CD4-positive, alpha-beta T cell treated with Interleukin-15 for 1 hour (primary cell): ENCODE measurements at regions not wholly inside any gene's neighbourhood (a gene's known extent, or its start where the extent isn't known, plus 50 kb on each side); places are given as distances from the start of the nearest gene placed in this dataset.

Source experiments
- DNase-seq: peaks from one replicate; pipeline ENCODE4 v3.0.0-alpha.2; 2020

- no peak for DNase-seq
These were observed 523.5 kb downstream of the CAAP1 start for GRCh38 chr9:26369093-26369492.

DNA sequence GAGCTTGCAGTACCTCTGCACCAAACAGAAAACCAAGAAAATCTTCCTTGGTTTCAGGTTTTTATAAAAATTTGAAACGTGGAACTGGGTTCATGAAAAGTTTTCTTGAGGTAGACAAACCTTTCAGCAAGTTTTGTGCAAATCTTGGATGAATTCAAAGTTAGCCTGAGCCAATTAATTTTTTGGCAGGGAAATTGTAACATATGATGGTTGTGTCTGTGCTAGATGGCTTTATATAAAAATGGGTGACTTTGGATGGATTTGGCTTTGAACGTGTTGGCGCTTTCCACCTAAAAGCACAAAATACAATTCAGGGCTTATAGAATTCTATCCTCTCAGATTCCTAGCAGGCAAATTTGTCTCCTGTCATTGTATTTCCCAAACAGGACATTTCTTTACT, 524.4 kb downstream of the CAAP1 start:
- no peak for DNase-seq

- no peak for DNase-seq
These were observed 531.6 kb downstream of the CAAP1 start for GRCh38 chr9:26361010-26361409.

- no peak for DNase-seq
These were observed 533.8 kb downstream of the CAAP1 start for GRCh38 chr9:26358836-26359235.

GRCh38 chr9:26357803-26358344, 534.7 kb downstream of the CAAP1 start:
- DNase-seq = no peak

- DNase-seq = no peak
These were observed 536.1 kb downstream of the CAAP1 start for GRCh38 chr9:26356491-26356890.

DNA sequence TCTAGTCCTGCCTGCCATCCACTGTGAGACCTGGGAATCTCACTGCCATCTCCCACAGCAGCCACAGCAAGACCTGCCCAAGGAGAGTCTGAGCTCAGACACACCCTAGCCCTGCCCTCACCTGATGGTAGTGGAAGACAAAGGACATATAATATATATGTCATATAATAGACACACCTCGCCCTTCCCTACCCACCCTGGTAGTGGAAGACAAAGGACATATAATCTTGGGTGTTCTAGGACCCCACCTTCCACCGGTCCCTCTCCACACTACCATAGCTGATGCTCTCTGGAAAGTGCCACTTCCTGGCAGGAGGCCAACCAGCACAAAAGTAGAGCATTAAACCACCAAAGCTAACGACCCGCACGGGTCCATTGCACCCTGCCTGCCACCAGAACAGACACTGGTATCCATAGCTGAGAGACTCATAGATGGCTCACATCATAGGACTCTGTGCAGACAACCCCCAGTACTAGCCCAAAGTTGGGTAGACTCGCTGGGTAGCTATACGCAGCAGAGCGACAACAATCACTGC, 545.6 kb downstream of the CAAP1 start:
- DNase-seq = no peak

GRCh38 chr9:26341545-26341944, 551.1 kb downstream of the CAAP1 start:
- no peak for DNase-seq

DNA sequence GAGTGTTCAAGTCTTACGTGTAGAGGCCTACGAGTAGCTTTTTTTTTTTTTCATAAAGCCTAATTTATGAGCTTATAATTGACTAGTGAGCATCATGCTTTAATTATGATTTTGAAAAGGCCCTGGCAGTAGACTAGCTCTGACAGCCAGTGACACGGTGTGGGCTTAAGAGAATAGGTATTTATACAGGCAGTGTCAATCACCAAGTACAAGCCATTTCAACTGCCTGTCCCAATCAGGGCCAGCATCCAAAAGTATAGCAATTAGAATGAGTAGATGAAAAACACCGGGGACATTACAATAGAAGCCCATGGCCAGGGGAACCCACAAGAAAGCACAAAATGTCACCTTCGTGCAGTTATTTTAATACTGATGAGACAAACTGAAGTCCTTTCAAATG, 552.8 kb downstream of the CAAP1 start:
- no peak for DNase-seq

- DNase-seq = no peak
These were observed 557.5 kb downstream of the CAAP1 start for GRCh38 chr9:26335116-26335515.

DNA sequence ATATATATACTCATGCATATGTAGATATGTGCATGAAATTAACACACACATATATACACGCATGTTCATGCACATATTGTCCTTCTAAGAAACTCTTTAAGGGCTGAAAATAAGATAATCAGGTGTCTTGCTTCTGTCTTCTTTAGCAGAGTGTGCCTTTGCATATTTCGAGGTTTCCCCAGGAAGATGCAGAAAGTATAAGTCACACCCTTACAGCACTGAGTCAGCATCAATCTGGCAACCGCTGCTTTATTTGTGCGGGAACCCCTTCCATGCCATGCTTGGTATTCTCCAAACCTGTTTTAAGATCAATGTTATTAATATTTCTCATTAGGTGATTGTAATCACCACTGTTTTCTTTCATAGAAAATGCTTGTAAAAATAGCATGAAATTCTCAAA, 557.9 kb downstream of the CAAP1 start:
- DNase-seq = no peak

DNA sequence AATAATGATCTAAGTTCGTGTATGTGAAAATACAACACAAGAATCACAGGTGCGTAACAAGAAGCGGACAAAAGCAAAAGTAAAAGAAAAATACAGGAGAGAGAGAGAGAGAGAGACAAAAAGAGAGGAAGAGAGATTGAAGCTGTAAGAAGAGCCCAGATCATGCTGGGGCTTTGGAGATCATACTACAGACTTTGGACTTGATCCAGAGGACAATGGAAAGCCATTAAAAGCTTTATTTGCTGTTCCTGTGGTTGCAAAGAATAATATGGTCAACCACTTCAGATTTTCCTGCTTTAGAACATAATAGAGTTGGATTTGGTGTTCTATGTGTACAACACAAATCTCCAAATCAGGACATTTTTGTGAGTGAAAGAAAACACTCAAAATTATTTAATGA, 561.4 kb downstream of the CAAP1 start:
- DNase-seq = no peak

DNA sequence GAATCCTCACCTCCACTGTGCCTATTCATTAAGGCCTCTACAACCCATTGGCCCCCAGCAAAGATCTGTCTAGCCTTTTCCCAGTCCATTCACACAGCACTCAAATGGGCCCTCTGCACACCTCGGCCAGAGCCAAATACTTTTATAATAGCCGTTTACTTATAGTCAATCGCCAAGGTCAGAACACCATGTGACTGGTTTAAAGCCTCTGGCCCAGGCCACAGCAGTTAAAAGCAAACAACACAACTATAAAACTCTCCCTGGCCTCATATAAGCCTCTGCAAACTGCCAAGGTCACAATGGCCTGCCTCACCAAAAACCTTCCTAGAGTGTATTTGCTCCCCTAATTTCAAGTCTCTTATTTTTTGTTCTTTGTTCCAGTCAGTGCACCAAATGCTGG, 562.6 kb downstream of the CAAP1 start:
- no peak for DNase-seq

DNA sequence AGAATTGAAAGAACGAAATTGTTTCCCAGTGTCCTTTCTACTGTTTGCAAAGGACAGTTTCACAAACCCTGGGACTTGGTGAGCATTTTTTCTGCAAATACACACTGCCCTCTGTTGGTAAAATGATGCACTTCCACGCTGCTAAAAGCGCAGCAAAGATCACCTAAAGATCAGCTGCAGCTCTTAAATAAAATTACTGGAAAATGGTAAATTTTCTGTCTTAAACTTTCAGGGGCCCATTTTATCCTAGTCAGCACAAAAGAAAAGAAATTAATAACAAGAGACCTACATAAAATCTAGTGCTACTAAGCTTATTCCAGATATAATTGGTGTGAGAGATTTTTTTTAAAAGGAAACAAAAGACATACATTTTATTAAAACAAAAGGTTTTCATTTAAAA, 566.0 kb downstream of the CAAP1 start:
- DNase-seq = no peak

DNA sequence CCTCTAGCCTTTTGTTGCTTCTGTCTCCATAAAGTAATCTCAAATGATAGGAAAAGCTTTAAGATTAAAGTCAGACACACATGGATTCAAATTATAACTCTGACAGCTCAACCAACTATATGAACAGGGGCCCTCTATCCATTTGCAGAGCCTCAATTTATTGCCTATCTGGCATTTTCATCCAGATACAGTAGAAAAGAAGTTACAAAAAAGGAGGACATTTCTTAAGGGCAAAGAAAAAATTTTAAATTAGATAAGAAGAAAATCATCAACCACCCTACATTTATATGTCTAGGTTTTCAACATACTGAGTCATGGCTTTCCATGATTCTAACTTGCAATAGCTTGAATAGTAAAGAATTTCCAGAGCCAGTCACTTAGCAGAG, 567.2 kb downstream of the CAAP1 start:
- DNase-seq = no peak

DNA sequence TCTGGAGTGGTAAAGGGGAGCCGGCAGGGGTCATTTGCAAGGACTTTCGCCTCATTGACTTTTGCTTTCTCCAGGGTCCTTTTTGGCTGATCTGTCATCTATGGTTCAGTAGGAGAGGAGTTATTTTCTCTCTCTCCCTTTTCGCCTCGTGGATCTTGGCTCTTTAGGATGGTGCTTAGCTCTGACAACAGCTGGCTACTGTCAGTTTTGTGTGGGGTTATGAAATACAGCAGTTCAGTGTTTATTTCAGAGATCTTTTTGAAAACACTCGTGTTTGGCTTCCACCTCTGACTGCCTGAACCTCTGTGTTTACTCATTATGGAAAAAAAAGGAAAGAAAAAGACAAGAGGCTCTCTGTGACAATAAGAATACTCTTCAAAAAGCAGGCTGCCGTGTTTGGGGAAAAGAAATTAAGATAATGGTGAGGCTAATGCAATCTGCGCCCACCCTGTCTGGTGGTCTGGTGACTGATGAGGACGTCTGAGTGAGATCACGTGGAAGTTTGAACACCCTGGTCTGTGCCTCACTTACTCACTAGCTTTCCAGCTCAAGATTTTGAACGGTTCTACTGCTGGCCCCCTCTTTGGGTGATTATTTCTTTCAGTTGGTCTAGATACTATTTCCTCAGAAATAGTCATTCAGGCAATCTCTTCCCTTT, 567.7 kb downstream of the CAAP1 start:
- DNase-seq = no peak

- no peak for DNase-seq
These were observed 570.7 kb downstream of the CAAP1 start for GRCh38 chr9:26321935-26322334.

DNA sequence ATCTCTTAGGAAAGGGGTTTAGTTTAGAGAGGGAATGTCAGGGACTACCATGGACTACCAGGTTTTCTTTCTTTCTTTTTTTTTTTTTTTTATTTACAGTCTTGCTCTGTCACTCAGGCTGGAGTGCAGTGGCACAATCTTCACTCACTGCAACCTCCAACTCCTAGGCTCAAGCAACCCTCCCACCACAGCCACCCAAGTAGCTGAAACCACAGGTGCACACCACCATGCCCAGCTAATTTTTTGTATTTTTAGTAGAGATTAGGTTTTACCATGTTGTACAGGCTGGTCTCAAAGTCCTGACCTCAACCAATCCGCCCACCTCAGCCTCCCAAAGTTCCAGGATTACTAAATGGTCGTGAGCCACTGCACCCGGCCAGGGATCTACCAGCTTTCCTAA, 572.7 kb downstream of the CAAP1 start:
- DNase-seq = no peak

GRCh38 chr9:26313108-26313507, 579.5 kb downstream of the CAAP1 start:
- no peak for DNase-seq

DNA sequence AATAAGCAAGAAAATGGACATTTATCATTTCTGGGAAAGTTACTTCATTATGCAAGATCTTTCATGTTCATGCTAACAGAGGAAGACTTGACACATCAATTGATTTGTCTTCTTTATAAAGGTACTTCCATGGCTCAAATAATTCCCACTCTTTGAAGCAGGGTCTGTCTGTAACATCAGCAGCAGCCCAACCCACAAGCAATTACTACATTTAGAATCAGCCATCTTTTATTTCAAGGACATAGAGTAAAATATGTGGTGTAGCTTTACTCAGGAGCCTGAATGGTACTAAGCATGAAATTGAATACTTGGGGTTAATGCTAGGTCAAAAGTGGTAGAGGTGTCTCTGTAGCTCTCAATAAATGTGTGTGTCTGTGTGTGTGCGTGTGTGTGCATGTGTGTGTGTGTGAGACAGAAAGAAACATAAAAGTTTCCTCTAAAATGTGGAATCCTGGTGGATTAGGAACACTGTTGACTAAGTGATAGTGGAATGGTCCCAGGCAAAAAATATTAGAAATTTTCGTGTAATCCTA, 581.1 kb downstream of the CAAP1 start:
- no peak for DNase-seq

DNA sequence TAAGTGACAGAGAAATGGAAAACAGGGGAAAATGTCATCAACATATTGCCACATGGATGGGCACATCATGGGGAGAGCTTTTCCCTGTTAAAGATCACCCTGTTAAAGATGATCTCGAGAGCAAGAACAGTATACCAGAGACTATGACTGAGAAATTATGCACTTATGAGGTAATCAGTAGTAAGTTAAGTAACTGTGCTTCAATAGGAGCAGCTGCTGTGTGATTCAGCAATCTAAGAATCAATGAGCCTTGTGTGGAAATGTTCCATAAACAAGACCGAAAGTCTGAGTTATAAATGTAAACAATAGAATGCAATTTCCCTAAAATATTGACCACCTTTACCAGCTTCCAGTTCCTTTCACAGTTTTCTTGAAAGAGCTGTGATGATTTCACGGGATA, 582.3 kb downstream of the CAAP1 start:
- DNase-seq = no peak

GRCh38 chr9:26308328-26308727, 584.3 kb downstream of the CAAP1 start:
- no peak for DNase-seq

- no peak for DNase-seq
These were observed 590.9 kb downstream of the CAAP1 start for GRCh38 chr9:26301659-26302058.

DNA sequence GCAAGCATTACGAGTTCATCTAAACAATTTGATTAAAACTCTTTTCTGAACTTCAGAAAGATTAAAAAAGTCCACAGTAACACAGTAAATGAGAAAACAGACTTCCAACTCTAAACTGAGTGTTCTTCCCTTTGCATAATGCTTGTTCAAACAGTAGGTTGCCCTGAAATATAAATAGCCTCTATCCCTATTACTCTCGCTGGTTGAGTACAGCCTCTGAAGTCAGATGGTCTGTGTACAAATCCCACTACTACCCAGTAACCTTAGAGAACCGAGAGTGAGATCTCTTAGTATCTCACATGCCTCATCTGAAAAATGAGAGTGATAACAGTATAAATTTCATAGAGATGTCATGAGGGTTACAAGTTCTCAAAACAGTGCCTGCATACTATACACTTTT, 591.6 kb downstream of the CAAP1 start:
- DNase-seq = no peak
